HG03342 (cell line): ENCODE measurements at regions not wholly inside any gene's neighbourhood (a gene's known extent, or its start where the extent isn't known, plus 50 kb on each side); places are given as distances from the start of the nearest gene placed in this dataset.
"Not testable (repeated sequence)": the region's sequence is repeated elsewhere in the genome, so short reads cannot be mapped to it uniquely, and the experiment has no call there.

ENCODE experiments used
- ATAC-seq: cut with Tn5 transposase; IDR thresholded peaks from one replicate; pipeline ENCODE4 v1.9.1; 2021; ENCODE audit warnings: mild to moderate bottlenecking, moderate library complexity; ENCODE audit not compliant: unreplicated experiment

DNA sequence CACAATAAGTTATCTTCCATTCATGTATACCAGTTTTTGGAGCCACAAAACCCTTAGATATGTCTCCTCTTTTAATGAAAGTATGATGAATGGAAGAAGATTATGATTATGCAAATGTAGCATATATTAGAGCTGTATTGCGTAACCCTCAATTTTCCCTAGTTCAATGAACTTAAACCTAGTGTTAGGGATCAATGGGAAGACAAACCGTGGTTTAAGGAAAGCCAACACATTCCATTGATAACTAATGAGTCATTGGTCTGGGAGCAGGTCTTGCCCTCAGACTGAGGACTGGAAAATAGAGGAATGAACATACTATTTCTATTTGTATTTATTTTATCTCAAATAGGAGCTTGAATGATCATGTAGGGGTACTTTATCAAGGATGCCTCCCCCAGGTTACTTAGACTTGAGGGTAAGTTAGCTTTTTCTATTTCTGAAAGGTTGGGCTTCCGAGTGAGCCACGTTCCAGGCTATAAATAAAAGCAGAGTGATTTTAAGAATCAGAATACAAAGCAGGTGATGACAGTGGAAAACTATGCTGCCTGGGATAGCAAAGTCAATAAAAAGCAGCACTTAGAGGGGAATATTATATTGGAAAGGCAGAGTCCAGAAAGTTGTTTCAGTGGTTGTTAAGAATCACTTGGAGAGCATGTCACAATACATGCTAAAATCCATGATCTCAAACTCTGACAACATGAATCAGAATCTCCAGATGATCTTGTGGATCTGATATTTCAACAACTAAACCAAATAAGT, 356.0 kb downstream of the ADAM29 start:
- ATAC-seq, result no peak

DNA sequence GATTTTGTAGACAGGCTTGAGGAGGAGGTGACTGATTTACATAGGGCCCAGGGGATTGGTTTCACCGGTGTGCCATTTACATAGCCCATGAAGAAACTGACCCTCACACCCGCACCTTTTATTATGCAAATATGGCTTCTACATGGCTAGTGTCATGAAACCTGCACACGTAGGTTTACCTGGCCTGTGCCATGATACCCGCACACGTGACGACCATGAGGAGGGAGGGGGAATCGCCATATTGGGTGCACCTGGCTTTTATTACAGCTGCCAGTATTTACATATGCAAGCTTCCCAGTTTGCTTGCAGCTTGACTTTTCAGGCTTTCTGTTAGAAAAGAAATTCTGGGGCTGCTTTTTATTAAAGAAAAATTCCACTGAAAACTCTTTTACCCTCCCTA, 359.7 kb downstream of the ADAM29 start:
- no peak for ATAC-seq

DNA sequence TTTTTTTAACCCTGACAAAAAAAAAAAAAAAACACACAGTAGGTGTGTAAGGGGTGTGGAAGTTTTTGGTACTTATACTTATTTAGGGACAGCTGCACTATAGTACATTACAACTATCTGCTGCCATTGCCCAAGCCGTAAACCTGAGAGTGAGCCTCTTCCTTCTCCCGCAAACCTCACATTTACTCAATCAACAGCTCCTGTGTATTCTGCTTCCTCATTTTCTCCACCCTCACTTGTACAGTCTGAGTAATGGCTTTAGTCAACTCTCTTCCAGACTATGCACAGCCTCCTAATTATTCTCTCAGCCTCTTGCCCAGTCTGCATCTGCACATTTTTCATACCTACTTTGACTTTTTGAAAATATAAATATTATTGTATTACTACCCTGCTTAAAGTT, 362.0 kb downstream of the ADAM29 start:
- ATAC-seq, result no peak

DNA sequence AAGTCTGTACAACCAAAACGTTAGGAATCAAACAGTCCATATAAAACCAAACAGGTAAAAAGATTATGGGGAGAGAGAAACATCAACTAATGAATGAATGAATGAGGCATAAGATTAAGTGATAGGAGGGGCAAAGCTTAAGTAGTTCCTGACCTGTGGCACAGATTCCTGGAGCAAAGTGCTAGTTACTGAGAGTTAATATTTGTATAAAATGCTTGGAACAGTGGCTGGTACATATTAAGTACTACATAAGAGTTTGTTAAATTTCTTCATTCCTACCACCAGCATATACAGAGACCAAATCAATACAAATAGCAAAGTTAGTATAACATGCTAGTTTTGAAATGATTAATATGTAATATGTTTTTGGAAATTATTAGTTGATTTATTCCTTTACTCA, 363.7 kb downstream of the ADAM29 start:
- ATAC-seq, result no peak

DNA sequence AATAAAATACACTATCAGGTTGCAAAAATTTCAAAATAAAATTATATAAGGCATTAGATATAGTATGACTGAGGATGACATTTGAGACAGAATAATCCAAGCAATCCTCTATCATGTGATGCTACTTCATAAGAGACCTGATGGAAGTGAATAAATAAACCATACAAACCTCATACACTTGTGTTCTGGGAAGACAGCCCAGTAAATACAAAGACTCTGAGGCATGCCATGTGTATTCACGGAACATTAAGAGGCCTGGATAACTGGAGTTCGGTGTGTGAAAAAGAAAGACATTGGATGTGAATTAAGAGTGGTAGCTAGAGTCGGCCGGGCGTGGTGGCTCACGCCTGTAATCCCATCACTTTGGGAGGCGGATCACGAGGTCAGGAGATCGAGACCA, 364.2 kb downstream of the ADAM29 start:
- ATAC-seq, result no peak

DNA sequence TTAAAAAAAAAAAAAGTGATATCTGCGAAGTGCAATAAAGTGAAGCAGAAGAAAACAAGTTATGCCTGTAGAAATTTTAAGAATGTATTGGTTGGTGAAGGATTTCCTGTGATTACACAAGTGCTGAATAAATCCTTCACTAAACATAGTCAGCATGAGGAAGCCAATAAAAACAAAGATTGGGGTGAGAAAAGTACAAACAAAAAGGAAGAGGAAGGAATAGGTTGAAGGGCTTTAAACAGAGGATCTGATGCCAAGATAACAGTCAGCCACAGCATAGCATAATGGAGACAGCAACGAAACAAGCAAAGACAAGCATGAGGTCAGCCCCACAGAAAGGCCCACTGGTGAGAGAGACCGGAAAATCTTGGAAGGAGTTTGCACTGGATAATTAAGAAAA, 372.2 kb downstream of the ADAM29 start:
- no peak for ATAC-seq

DNA sequence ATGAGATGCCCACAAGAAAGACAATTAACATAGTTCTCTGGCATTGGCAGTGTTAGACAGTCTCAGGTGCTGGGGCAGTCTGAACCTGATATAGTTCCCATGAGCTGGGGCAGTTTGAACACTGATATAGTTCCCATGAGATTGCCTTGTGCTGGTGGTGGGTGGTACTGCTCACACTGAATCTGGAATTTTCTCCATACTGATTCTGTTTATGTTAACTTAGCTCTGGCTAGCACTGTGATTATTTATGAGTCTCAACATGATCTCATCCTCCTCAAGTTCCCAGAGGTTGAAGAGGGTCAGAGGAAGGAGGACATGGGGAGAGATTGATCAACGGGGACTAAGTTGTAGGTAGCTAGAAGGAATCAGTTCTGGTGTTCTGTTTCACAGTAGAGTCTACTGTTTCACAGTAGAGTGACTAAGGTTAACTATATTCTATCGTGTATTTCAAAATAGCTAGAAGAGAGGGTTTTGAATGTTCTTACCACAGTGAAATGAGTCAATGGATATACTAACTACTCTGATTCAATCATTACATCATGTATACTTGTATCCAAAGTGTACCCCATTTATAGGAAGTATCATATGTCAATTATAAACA, 379.9 kb downstream of the ADAM29 start:
- ATAC-seq, result no peak

DNA sequence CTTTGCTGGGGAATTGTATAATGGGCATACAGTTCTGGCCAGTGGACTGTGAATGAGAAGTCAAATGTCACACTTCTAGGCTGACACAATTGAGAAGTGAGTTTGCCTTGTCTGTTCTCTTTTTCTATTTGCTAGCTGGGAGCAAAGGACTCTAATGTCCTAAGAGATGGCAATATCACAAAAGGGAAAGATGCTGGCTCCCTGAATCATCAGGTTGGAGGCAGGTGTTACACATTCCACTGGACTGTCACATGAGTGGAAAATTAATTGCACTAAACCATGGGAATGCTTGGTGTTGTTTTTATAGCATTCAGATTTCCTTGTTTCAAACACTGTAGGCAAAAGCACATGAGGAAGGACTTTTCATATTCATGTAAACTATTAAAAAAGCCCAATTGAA, 388.3 kb downstream of the ADAM29 start:
- ATAC-seq, result no peak

DNA sequence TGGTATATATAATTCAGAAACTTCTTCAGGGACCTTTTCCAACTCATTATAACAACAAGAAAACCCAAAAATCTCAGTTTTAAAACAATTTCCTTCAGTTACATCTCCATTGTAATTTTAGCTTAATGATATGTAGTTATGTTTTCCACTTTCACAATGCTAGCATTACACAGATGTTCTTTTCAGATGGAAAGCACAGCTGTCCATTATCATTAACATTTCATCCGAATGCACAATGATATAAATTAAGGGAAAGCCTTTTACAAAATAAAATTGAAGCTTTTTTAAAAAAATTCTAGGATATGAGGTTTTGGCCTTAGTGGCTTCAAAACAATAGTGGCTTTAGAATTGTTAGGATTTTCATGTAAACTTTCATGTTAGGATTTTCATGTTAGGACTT, 389.2 kb downstream of the ADAM29 start:
- ATAC-seq, result no peak

DNA sequence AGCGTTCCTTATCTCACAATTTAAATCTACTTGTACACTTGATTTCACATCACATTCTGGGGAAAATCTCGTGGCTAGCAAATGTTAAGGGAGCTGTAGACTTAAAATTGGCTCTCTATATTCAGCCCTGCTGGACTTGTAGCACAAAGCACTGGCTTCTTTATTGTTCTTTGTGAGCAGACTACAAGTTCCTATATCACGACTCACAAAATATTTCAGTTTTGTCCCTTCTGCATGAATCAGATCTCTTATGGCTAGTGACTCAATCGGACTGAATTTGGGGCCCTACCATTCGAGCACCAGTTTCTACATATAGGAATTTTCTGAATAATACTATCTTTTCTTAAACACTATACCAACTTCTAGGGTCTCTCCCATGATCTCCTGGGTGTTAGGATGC, 390.1 kb downstream of the ADAM29 start:
- no peak for ATAC-seq

DNA sequence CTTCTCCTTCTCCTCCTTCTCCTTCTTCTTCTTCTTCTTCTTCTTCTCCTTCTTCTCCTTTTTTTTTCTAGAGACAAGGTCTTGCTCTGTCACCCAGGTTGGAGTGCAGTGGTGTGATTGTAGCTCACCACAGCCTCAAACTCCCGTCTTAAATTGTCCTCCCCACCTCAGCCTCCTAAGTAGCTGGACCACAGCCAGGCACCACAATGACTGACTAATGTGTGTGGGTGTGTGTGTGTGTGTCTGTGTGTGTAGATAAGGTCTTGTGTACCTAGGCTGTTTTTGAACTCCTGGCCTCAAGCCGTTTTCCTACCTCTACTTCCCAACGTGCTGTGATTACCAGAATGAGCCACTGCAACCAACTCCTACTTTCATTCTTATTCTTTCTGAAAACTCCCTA, 390.9 kb downstream of the ADAM29 start:
- ATAC-seq, result no peak

DNA sequence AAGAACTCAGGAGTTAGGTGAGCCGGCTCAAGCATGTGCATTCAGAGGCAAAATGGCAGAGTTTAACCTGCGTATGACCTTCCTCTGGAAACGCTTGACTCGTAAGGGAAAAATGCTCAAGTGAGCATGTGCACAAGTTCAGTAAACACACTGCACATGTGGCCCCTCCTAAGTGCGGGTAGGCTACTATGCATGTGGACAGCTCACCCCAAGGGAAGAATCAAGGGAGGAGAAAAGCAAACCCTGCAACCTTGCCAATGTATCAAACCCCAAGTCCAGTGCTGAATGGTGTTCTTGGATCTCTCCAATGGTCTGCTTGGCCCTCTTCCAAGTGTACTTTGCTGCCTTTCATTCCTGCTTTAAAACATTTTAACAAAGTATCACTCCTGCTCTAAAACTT, 407.1 kb downstream of the ADAM29 start:
- no peak for ATAC-seq

DNA sequence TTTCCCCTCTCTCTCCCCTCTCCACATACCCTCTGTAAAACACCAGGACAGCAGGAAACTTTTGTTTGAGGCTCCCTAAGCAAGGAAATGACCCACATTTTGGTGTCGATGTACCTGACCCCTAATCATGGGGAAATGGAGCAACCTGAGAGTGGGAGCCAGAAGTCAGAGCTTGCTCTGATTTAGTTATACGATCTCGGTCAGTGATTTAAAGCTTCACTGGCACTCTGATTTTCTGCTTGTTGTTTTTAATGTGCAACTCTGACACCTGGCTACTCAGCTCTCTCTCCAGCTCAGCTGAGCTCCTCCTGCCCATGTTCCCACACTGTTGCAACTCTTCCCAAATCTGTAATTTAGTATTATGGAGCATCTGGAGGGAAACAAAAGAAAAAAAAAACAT, 408.6 kb downstream of the ADAM29 start:
- no peak for ATAC-seq

DNA sequence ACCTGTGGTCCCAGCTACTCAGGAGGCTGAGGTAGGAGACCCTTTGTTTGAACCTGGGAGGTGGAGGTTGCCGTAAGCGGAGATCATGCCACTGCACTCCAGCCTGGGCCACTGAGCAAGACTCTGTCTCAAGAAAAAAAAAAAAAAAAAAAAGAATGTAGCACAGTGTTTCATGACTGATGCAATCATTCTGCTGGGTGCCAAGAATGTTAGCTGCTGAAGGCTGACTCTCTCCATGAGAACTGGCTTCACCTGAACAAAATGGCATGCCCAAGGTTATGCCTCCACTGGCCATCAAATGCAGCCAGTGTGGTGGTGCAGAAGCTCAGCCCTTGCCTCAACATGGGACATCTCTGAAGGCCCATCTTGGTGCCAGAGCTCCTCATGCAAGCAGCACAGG, 412.1 kb downstream of the ADAM29 start:
- no peak for ATAC-seq

DNA sequence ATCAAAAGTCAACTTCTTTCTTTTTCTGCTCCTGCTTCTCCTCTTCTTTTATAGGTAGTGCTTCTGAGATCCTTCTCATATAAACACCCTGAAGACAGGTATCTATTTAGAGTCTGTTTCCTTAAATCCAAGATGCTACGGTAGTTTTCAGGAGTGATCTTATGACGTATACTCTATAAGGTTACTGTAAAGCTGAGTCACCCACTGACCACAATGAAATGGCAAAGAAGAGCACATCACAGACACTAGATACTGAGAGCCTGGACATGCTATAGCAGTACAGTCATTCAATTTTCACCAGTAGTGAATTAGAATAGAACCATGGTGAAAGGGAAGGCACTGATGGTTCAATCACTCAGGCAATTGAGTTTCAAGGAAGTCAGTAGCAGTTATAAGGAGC, 412.5 kb downstream of the ADAM29 start:
- no peak for ATAC-seq

DNA sequence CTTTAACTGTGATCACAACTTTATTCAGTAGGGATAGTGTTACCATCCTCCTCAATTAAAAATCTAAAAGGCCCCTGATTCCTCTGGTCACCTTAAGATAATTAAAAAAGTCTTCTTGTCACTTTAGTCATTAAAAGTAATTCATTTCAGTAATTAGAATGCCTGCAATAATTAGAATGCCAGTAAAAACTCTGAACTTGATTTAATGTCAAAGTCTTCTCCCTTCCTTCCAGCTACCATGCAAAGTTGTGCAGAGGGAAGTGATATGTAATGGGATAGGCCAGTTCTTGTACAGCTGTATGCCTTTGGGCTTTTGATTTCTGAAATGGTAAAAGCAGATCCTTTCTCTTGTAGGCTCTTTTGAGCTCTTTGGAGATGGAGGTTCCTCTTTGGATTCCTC, 417.2 kb downstream of the ADAM29 start:
- ATAC-seq, result no peak

DNA sequence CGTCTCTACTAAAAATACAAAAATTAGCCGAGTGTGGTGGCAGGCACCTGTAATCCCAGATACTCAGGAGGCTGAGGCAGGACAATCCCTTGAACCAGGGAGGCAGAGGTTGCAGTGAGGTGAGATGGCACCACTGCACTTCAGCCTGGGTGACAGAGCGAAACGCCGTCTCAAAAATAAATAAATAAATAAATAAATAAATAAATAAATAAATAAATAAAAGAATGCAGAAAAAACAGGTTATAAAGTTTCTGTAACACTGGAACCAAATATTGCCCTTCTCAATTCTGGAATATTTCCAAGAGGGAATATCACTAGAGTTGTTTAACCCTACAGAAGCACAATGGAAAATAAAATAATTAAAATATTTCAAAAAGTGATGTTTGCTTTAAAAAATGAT, 418.4 kb downstream of the ADAM29 start:
- ATAC-seq, result not testable (repeated sequence)

DNA sequence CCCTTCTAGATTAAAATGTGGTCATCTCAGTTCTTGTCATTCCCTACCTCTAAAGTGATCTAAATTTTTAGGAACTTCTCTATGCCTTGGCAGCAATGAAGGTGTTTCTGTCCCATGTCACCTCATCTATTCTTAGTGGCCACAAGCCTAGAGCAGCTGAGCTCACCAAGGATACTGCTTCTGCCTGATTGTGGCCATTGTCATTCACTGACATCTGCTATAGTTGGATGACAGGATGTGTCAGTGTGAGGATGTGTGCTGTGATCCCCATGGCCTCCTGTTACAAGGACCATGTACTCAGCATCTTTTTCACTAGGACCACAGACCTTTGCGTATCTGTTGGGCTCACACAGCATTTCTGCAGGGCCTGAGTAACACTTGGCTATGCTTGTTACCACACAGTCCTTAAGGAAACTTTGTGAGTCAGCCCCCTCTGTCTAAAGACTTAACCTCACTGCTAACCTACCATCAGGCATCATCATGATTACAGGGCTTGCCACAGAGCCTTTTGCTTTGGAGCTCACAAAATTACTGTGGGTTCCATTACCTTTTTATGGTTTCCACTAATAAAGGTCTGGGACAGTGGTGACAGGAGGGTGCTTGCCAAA, 421.0 kb downstream of the ADAM29 start:
- no peak for ATAC-seq

DNA sequence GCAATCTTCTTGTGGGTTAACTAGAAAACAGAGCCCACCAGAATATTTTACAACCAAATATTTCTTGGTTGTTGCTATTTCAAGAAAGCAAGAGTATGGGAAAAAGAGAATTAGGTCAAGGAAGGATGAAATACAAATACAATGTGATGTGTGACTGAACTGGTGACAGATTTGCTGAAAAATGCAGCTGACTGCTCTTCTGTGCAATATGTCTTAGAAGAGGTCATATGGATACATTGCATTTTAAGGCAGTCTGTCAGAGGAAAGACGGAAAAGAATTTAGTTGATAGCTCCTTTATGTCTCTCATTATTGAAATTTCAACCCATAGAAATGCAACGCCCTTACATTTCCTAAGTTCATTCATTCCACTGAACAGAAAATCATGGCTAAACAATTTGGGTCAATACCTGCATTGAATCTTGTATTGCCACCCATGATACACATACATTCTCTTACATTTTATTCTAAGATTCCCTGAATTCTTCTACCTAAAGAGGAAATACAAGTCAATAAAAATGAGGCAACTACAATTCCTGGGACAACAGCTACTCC, 423.1 kb downstream of the ADAM29 start:
- no peak for ATAC-seq

DNA sequence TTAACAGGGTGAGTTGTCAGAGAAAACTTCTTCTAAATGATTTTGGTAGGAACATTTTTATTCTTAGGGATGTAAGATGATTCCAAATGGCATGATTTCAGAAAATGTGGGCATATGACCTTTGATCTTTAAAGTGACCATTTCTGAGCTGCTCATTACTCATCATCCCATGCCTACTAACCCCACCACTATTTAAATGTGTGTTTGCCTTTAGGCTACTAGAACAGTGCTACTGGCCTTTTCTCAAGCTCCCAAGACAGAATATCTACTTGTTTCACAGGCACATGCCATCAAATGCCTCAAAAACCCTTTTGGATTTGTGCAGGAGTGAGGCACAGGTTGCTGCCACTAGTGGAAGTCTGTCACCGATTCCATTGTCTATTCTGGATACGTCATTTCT, 428.2 kb downstream of the ADAM29 start:
- no peak for ATAC-seq

DNA sequence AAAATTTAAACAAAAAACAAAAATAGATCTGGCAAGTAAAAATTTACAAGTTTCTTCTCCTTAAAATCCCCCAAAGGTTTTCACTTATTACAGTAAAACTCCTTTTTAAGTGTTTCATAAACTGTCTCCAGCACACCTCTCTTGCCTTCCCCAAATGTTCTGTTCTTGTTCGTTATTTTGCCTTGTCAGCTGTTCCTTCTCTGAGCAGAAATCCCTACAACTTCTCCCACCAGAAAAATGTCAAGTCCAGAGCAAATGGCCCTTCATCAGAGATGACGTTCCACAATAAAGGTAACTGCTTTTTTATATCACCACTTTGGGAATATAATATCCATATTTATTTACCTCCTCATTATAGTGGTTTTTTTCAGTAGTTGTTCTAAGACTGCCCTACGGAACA, 432.1 kb downstream of the ADAM29 start:
- no peak for ATAC-seq

DNA sequence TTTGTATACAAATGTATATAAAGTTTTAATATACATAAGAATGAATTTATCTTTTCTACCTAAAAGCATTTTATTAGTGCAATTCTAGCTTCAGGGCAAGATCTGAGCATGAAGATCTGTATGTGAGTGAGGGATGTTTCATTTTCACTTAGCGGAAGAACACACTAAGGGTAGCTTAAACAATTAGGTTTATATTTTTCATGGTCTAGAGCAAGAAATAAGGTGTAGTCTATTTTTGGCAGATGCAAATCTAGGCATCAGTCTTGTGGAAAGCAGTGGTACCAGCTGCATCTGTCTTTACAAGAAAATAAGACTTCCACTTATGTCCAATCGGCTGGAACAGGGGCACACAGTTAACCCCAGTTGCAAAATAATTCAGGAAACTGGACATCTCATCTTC, 433.3 kb downstream of the ADAM29 start:
- no peak for ATAC-seq
